Endothelial cell of umbilical vein (primary cell): ENCODE measurements at regions not wholly inside any gene's neighbourhood (a gene's known extent, or its start where the extent isn't known, plus 50 kb on each side); places are given as distances from the start of the nearest gene placed in this dataset.

Experiments used
- BruUV-seq: library from RNA; stranded (reverse); fragments of 400-500 nt; replicated peaks from 2 replicates; lab custom pipeline; 2021; lab: Mats Ljungman, UMichigan
- CTCF ChIA-PET: fragments of 300-600, 350-600 bp; sonication (Branson Sonifier 250); formaldehyde crosslinking; loops from one replicate; lab custom pipeline; 2021; ENCODE audit warnings: antibody characterized with exemption, inconsistent platforms; lab: Charles Lee
- POLR2A ChIA-PET: fragments of 300-600, 350-600 bp; sonication (Branson Sonifier 250); formaldehyde crosslinking; loops from one replicate; lab custom pipeline; 2021; ENCODE audit warnings: antibody characterized with exemption, inconsistent platforms; lab: Charles Lee
- DNase-seq: peaks from one replicate; pipeline ENCODE4 v3.0.0-alpha.2; 2011; ENCODE audit warnings: low read depth, low spot score
- FAIRE-seq: peaks from 2 replicates; lab custom pipeline; 2011; peaks lifted over from hg19 to GRCh38; lab: Jason Lieb, UNC
- H2AFZ ChIP-seq: 2 replicates; pipeline ENCODE4 v1.6.0; 2012; ENCODE audit warnings: low read depth, low read length, control low read depth, inconsistent platforms
- H3K27ac ChIP-seq: 2 replicates; pipeline ENCODE4 v1.5.1; 2011; ENCODE audit warnings: low read depth, mild to moderate bottlenecking, control low read depth, low read length, moderate library complexity; ENCODE audit not compliant: insufficient read depth
- H3K27me3 ChIP-seq, 2 experiments: 2 replicates each; pipeline versions ENCODE4 v1.6.0 to v1.6.1; 2011; ENCODE audit warnings: low read length in 2 of 2, mixed read lengths in 1 of 2; ENCODE audit not compliant: control insufficient read depth in 2 of 2, insufficient read depth in 2 of 2
- H3K36me3 ChIP-seq, 2 experiments: 2 replicates in 1 of 2; 3 replicates in 1 of 2; pipeline ENCODE4 v1.5.1; 2011; ENCODE audit warnings: low read length in 2 of 2, mild to moderate bottlenecking in 1 of 2, moderate library complexity in 1 of 2; ENCODE audit not compliant: control insufficient read depth in 2 of 2, insufficient read depth in 2 of 2; ENCODE audit errors: extremely low read depth in 1 of 2
- H3K4me1 ChIP-seq: 3 replicates; pipeline ENCODE4 v1.5.1; 2011; ENCODE audit warnings: mild to moderate bottlenecking, low read length; ENCODE audit not compliant: control insufficient read depth, insufficient read depth; ENCODE audit errors: extremely low read depth
- H3K4me2 ChIP-seq: 2 replicates; pipeline ENCODE4 v1.6.1; 2011; ENCODE audit warnings: low read length, control low read depth, mixed read lengths; ENCODE audit not compliant: insufficient read depth
- H3K4me3 ChIP-seq, 3 experiments: fragments of 200-600 bp in 1 of 3; sonication (generic), shearing (Covaris generic) in 1 of 3; replicated peaks in 1 of 3; 2 replicates each; pipeline ENCODE4 v1.5.1; 2011 to 2016; ENCODE audit warnings: control low read depth in 3 of 3, low read length in 3 of 3, mild to moderate bottlenecking in 2 of 3, inconsistent platforms in 1 of 3, low read depth in 1 of 3, moderate library complexity in 1 of 3; ENCODE audit not compliant: insufficient read depth in 1 of 3
- H3K79me2 ChIP-seq: 2 replicates; pipeline ENCODE4 v1.6.0; 2012; ENCODE audit warnings: low read length, inconsistent platforms; ENCODE audit not compliant: control insufficient read depth, insufficient read depth
- H3K9ac ChIP-seq: replicated peaks from 2 replicates; pipeline ENCODE3; 2011; ENCODE audit warnings: low read length, control low read depth; ENCODE audit not compliant: insufficient read depth; ENCODE audit errors: extremely low read depth
- H3K9me1 ChIP-seq: replicated peaks from 3 replicates; pipeline ENCODE4 v1.6.0; 2011; ENCODE audit warnings: mild to moderate bottlenecking, low read length; ENCODE audit not compliant: control insufficient read depth, insufficient read depth; ENCODE audit errors: extremely low read depth
- H3K9me3 ChIP-seq: replicated peaks from 2 replicates; pipeline ENCODE4 v1.5.1; 2012; ENCODE audit warnings: low read length, inconsistent platforms; ENCODE audit not compliant: control insufficient read depth, insufficient read depth
- H4K20me1 ChIP-seq: replicated peaks from 2 replicates; pipeline ENCODE3; 2011; ENCODE audit warnings: mild to moderate bottlenecking, low read length; ENCODE audit not compliant: control insufficient read depth, insufficient read depth; ENCODE audit errors: extremely low read depth
- FOS ChIP-seq: IDR thresholded peaks from 2 replicates; pipeline ENCODE4 v1.6.1; 2011; ENCODE audit warnings: mild to moderate bottlenecking, low read length, moderate library complexity, borderline replicate concordance; ENCODE audit not compliant: insufficient read depth
- GATA2 ChIP-seq: IDR thresholded peaks from 2 replicates; pipeline ENCODE4 v1.7.0; 2011; ENCODE audit warnings: low read depth, mild to moderate bottlenecking, moderate library complexity, mixed read lengths, low read length; ENCODE audit not compliant: insufficient read length, insufficient read depth
- MYC ChIP-seq: IDR thresholded peaks from one replicate; pipeline ENCODE4 v1.6.1; 2011; ENCODE audit warnings: mild to moderate bottlenecking, low read depth, low read length
- POLR2A ChIP-seq: IDR thresholded peaks from 2 replicates; pipeline ENCODE4 v1.6.1; 2012; ENCODE audit warnings: low read depth, mild to moderate bottlenecking, control low read depth, low read length
- POLR2AphosphoS5 ChIP-seq: IDR thresholded peaks from 2 replicates; pipeline ENCODE4 v1.6.1; 2012; ENCODE audit warnings: low read depth, mild to moderate bottlenecking, control low read depth, low read length, moderate library complexity; ENCODE audit not compliant: insufficient read depth
- dilution Hi-C: fragments of 300-500 bp; cut with MboI; formaldehyde crosslinking; loops from one replicate; pipeline ENCODE4 v1.15.0; 2019; ENCODE audit warnings: low sequenced_read_pairs; ENCODE audit not compliant: extremely low pct_ligation_motif_present
- intact Hi-C: fragments of 100-400 bp; cut with micrococcal nuclease; formaldehyde crosslinking; loops from one replicate; pipeline ENCODE4 v1.10.0; 2022

GRCh38 chr4:147285751-147286150 is 195.1 kb upstream of the EDNRA start:
- FAIRE-seq: no peak
- intact Hi-C loops: no loop called here

GRCh38 chr4:147286846-147287587 is 193.9 kb upstream of the EDNRA start:
- TF ChIP-seq GATA2: peak; percentile 59
- peak; percentile 39 for TF ChIP-seq FOS
- TF ChIP-seq POLR2A: no peak
- H3K79me2 ChIP-seq: no peaks in the 10 kb centered on the region
- no peaks in the 10 kb centered on the region for H3K9me1 ChIP-seq
- no peak overlapping the region for H3K9ac ChIP-seq
- no peaks in the 10 kb centered on the region for H4K20me1 ChIP-seq
- H3K27me3 ChIP-seq: peaks cover 0 to 1% of the 10 kb centered on the region in 2 experiments
- no peaks in the 10 kb centered on the region for H3K4me1 ChIP-seq
- ChIA-PET CTCF (no interaction called here), POLR2A (no interaction called here)
- FAIRE-seq: no peak
- H3K4me3 ChIP-seq: no peak overlapping the region
- no peaks in the 10 kb centered on the region for H3K9me3 ChIP-seq
- H3K4me2 ChIP-seq: no peak overlapping the region
- no peak overlapping the region for H2AFZ ChIP-seq
- intact Hi-C loops: no loop called here
- DNase-seq: peak; percentile 42
- H3K27ac ChIP-seq: no peak overlapping the region
- no TSS peak for BruUV-seq
- dilution Hi-C loops: no loop called here
- H3K36me3 ChIP-seq: no peaks in the 10 kb centered on the region

More at GRCh38 chr4:147285751-147286150, 195.1 kb upstream of the EDNRA start:
- H4K20me1 ChIP-seq: no peaks in the 10 kb centered on the region
- ChIA-PET POLR2A (no interaction called here), CTCF (no interaction called here)
- H3K27ac ChIP-seq: no peak overlapping the region
- H3K27me3 ChIP-seq: peaks cover 0 to 1% of the 10 kb centered on the region in 2 experiments
- no peak overlapping the region for H3K4me2 ChIP-seq
- BruUV-seq: no TSS peak
- H2AFZ ChIP-seq: no peak overlapping the region
- TF ChIP-seq POLR2AphosphoS5 (no peak), POLR2A (no peak), FOS (no peak), GATA2 (no peak), MYC (no peak)
- H3K9me3 ChIP-seq: no peaks in the 10 kb centered on the region
- dilution Hi-C loops: no loop called here
- H3K4me3 ChIP-seq: no peak overlapping the region
- H3K9me1 ChIP-seq: no peaks in the 10 kb centered on the region
- no peak for DNase-seq
- no peaks in the 10 kb centered on the region for H3K79me2 ChIP-seq
- no peak overlapping the region for H3K9ac ChIP-seq
- no peaks in the 10 kb centered on the region for H3K36me3 ChIP-seq
- no peaks in the 10 kb centered on the region for H3K4me1 ChIP-seq
